Spinal cord (tissue), 9 donors: ENCODE measurements at regions not wholly inside any gene's neighbourhood (a gene's known extent, or its start where the extent isn't known, plus 50 kb on each side); places are given as distances from the start of the nearest gene placed in this dataset.

Experiments used
- DNase-seq, 6 donors: peaks; one replicate each; pipeline versions ENCODE4 v3.0.0 to v3.0.0-alpha.2; 2013 to 2015; ENCODE audit warnings: low spot score in 6 of 6, low read depth in 4 of 6
- H3K27ac ChIP-seq: one replicate; pipeline ENCODE4 v1.5.1; 2013; ENCODE audit warnings: low read depth, low read length, control low read depth
- H3K27me3 ChIP-seq: one replicate; pipeline ENCODE4 v1.6.1; 2013; ENCODE audit warnings: low read length; ENCODE audit not compliant: control insufficient read depth, insufficient read depth
- H3K36me3 ChIP-seq: one replicate; pipeline ENCODE4 v1.6.1; 2013; ENCODE audit warnings: low read length; ENCODE audit not compliant: control insufficient read depth, insufficient read depth
- H3K4me1 ChIP-seq: one replicate; pipeline ENCODE4 v1.6.1; 2013; ENCODE audit warnings: low read length; ENCODE audit not compliant: control insufficient read depth, insufficient read depth
- H3K4me3 ChIP-seq: one replicate; pipeline ENCODE4 v1.5.1; 2013; ENCODE audit warnings: low read depth, low read length, control low read depth
- H3K9me3 ChIP-seq: one replicate; pipeline ENCODE4 v1.6.1; 2013; ENCODE audit warnings: low read length; ENCODE audit not compliant: control insufficient read depth, insufficient read depth
- WGBS: methylation state at CpG from one replicate; pipeline ENCODE4 v1.1.5; 2013; ENCODE audit warnings: missing lambda C conversion rate; ENCODE audit not compliant: insufficient coverage; 5-methylcytosine and 5-hydroxymethylcytosine counted together
- donor health status: healthy.

DNA sequence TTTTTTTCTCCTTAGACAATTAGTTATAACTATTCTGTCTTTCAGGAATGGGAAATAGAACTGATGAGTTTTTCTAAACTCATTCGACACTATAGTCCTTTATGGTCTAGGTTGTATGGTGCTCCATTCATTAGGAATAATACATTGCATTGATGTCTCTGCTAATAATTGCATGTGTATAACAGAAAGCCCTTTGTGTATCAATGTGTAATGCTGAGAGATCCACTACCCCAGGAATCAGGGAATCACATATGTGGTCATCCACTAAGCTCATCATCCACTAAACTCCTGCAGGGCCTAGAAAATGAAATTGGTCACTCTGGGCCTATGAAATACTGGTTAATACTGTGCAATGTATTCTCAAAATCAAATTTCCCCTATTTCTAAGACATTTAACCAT lies 242.0 kb upstream of the CDH18 start:
- peak in 1 of 6 donors; percentile 7 for DNase-seq
- H3K27me3 ChIP-seq = no peaks in the 10 kb centered on the region
- no CpG with 5 or more reads among the region's 1 CpG for WGBS
- H3K4me1 ChIP-seq = no peaks in the 10 kb centered on the region
- no peaks in the 10 kb centered on the region for H3K36me3 ChIP-seq
- H3K4me3 ChIP-seq = no peak overlapping the region
- no peaks in the 10 kb centered on the region for H3K9me3 ChIP-seq
- no peak overlapping the region for H3K27ac ChIP-seq

DNA sequence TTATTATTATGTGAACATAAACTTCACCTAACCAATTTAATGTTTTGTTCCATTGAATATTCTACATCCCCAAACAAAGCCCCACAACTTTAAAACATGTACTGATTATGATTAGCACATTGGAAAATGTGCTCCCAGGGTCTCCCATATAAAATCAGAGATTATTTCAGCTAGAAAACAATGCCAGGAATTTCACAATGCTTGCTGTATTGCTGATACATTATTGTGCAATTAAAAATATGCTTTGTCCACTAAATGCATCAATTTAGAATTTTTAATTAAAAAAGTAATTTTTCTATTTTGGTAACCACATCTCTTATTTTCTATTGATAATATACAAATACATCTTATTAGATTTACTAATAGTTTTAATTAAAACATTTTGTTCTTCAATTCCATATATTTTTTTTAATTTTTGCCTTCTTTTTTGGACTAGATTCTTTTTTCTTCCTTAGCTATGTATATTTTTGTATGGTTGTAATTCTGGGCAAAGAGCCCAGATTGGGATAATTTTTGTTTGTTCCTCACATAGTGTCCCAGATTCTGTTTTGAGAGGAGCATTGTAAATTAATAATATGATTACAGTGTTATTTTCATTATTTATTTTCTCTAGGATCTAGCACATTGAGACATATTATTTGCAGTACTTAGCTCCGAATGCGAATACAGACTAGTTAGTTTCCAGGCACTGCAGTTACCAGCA lies 241.5 kb upstream of the CDH18 start:
- H3K36me3 ChIP-seq = no peaks in the 10 kb centered on the region
- peak in 2 of 6 donors; percentile 11 to 24 for DNase-seq
- no peaks in the 10 kb centered on the region for H3K27me3 ChIP-seq
- no CpG with 5 or more reads among the region's 2 CpGs for WGBS
- no peak overlapping the region for H3K4me3 ChIP-seq
- H3K27ac ChIP-seq = no peak overlapping the region
- no peaks in the 10 kb centered on the region for H3K9me3 ChIP-seq
- no peaks in the 10 kb centered on the region for H3K4me1 ChIP-seq

DNA sequence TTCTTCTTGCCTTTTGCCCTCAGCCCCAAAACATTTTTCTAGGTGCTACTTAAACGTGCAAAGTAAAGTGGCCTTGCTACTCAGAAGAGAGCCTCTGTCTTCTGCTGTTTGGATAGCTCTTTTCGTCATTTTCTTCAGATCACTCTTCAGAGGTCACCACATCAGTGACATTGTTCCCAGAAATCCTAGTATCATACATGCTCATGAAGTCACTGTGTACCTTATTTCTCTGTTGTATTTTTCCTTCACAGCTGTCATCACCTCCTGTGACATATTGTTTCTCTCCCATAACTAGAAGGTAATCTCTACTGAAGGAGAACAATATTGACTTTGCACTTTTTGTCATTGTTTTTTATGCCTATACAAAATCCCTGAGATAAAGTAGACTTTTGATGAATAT lies 237.0 kb upstream of the CDH18 start:
- no peaks in the 10 kb centered on the region for H3K4me1 ChIP-seq
- no peak overlapping the region for H3K27ac ChIP-seq
- no peaks in the 10 kb centered on the region for H3K27me3 ChIP-seq
- no peak for DNase-seq
- H3K9me3 ChIP-seq = no peaks in the 10 kb centered on the region
- WGBS = 89% methylated on average over 2 of the region's 2 CpGs
- H3K36me3 ChIP-seq = no peaks in the 10 kb centered on the region
- H3K4me3 ChIP-seq = no peak overlapping the region

- no peaks in the 10 kb centered on the region for H3K36me3 ChIP-seq
- whole genome bisulfite sequencing = no CpG with 5 or more reads among the region's 1 CpG
- H3K4me3 ChIP-seq = no peak overlapping the region
- H3K4me1 ChIP-seq = no peaks in the 10 kb centered on the region
- H3K9me3 ChIP-seq = no peaks in the 10 kb centered on the region
- no peak overlapping the region for H3K27ac ChIP-seq
- DNase-seq = no peak
- H3K27me3 ChIP-seq = no peaks in the 10 kb centered on the region
These were observed 236.0 kb upstream of the CDH18 start for GRCh38 chr5:20224046-20224445.

- no peak for DNase-seq
- H3K27me3 ChIP-seq = no peaks in the 10 kb centered on the region
- H3K4me3 ChIP-seq = no peak overlapping the region
- H3K4me1 ChIP-seq = no peaks in the 10 kb centered on the region
- no peaks in the 10 kb centered on the region for H3K9me3 ChIP-seq
- H3K36me3 ChIP-seq = no peaks in the 10 kb centered on the region
- no CpG with 5 or more reads among the region's 2 CpGs for WGBS
- no peak overlapping the region for H3K27ac ChIP-seq
These were observed 235.5 kb upstream of the CDH18 start for GRCh38 chr5:20223451-20223850.

- H3K4me3 ChIP-seq = no peak overlapping the region
- H3K9me3 ChIP-seq = no peaks in the 10 kb centered on the region
- no peak overlapping the region for H3K27ac ChIP-seq
- no peaks in the 10 kb centered on the region for H3K4me1 ChIP-seq
- no peaks in the 10 kb centered on the region for H3K36me3 ChIP-seq
- no peaks in the 10 kb centered on the region for H3K27me3 ChIP-seq
- DNase-seq = no peak
- no CpG with 5 or more reads among the region's 1 CpG for WGBS
These were observed 227.3 kb upstream of the CDH18 start for GRCh38 chr5:20215257-20215656.

- no CpG with 5 or more reads among the region's 2 CpGs for WGBS
These were observed 225.8 kb upstream of the CDH18 start for GRCh38 chr5:20213803-20214202.

DNA sequence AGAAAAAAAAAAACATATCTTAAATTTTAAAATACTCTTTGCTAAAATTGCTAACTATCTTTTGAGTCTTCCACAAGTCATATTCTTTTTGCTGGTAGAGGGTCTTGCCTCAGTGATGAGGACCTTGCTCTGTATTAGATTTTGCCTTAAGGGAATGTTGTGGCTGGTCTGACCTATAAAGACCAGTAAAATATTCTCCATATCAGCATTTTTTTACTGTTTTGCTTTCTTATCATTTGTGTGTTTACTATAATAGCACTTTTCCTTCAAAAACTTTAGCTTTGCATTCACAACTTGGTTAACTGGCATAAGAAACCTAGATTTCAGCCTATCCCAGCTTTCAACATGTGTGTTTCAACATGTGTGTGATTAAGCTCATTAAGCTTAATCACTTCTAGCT lies 224.7 kb upstream of the CDH18 start:
- H3K4me1 ChIP-seq = no peaks in the 10 kb centered on the region
- no peak for DNase-seq
- no peaks in the 10 kb centered on the region for H3K27me3 ChIP-seq

More at GRCh38 chr5:20213803-20214202, 225.8 kb upstream of the CDH18 start:
- Histone ChIP-seq H3K27ac (no peak overlapping the region), H3K9me3 (no peaks in the 10 kb centered on the region), H3K4me1 (no peaks in the 10 kb centered on the region), H3K4me3 (no peak overlapping the region), H3K36me3 (no peaks in the 10 kb centered on the region), H3K27me3 (no peaks in the 10 kb centered on the region)
- no peak for DNase-seq

GRCh38 chr5:20166456-20166855 lies 178.5 kb upstream of the CDH18 start:
- no peak overlapping the region for H3K4me3 ChIP-seq
- WGBS = no CpG with 5 or more reads among the region's 4 CpGs
- no peak overlapping the region for H3K27ac ChIP-seq
- H3K4me1 ChIP-seq = no peaks in the 10 kb centered on the region
- no peaks in the 10 kb centered on the region for H3K9me3 ChIP-seq
- no peaks in the 10 kb centered on the region for H3K36me3 ChIP-seq
- DNase-seq = peak in 4 of 6 donors; percentile 7 to 62 (median 26)
- H3K27me3 ChIP-seq = no peaks in the 10 kb centered on the region

More for the DNA sequence above, 224.7 kb upstream of the CDH18 start:
- H3K9me3 ChIP-seq = no peaks in the 10 kb centered on the region
- H3K4me3 ChIP-seq = no peak overlapping the region
- H3K36me3 ChIP-seq = no peaks in the 10 kb centered on the region
- H3K27ac ChIP-seq = no peak overlapping the region

GRCh38 chr5:20158006-20158405 lies 170.0 kb upstream of the CDH18 start:
- WGBS = no CpG with 5 or more reads among the region's 1 CpG
- no peak for DNase-seq

More at GRCh38 chr5:20158006-20158405, 170.0 kb upstream of the CDH18 start:
- Histone ChIP-seq H3K4me3 (no peak overlapping the region), H3K27ac (no peak overlapping the region), H3K9me3 (peaks cover 3% of the 10 kb centered on the region), H3K4me1 (no peaks in the 10 kb centered on the region), H3K36me3 (no peaks in the 10 kb centered on the region), H3K27me3 (no peaks in the 10 kb centered on the region)
